ENCODE measurements at regions not wholly inside any gene's neighbourhood (a gene's known extent, or its start where the extent isn't known, plus 50 kb on each side); places are given as distances from the start of the nearest gene placed in this dataset.

GRCh38 chr2:113838277-113838676 lies 51.6 kb upstream of the ACTR3 start:
- TF ChIP-seq CTCF (IDR thresholded peaks at IDR 0.05) (no peak), POLR2A (IDR thresholded peaks at IDR 0.05) (no peak)

All from esophagus squamous epithelium (tissue), 4 donors.